H9 (cell line): ENCODE measurements at regions not wholly inside any gene's neighbourhood (a gene's known extent, or its start where the extent isn't known, plus 50 kb on each side); places are given as distances from the start of the nearest gene placed in this dataset.

ENCODE experiments used
- DNase-seq: peaks from one replicate; pipeline ENCODE4 v3.0.0-alpha.2; 2017
- H2AFZ ChIP-seq: one replicate; pipeline ENCODE4 v1.6.1; 2013; ENCODE audit warnings: mild to moderate bottlenecking, low read length, control low read depth, moderate library complexity
- H2AK5ac ChIP-seq: 2 replicates; pipeline ENCODE4 v1.6.1; 2013; ENCODE audit warnings: low read length, control low read depth, mixed read lengths; ENCODE audit not compliant: insufficient read length
- H2BK120ac ChIP-seq: one replicate; pipeline ENCODE4 v1.6.1; 2013; ENCODE audit warnings: low read depth, mild to moderate bottlenecking, low read length, control low read depth, inconsistent platforms; ENCODE audit not compliant: poor library complexity, severe bottlenecking
- H2BK12ac ChIP-seq: 2 replicates; pipeline ENCODE4 v1.6.1; 2013; ENCODE audit warnings: low read length, control low read depth, mixed read lengths, low read depth; ENCODE audit not compliant: insufficient read length
- H2BK15ac ChIP-seq: 2 replicates; pipeline ENCODE4 v1.6.1; 2013; ENCODE audit warnings: low read depth, low read length, control low read depth
- H2BK20ac ChIP-seq: one replicate; pipeline ENCODE4 v1.6.1; 2013; ENCODE audit warnings: low read depth, mild to moderate bottlenecking, low read length, control low read depth, inconsistent platforms; ENCODE audit not compliant: poor library complexity, severe bottlenecking
- H2BK5ac ChIP-seq: 2 replicates; pipeline ENCODE4 v1.6.1; 2013; ENCODE audit warnings: low read length, control low read depth, mixed read lengths; ENCODE audit not compliant: insufficient read length
- H3K14ac ChIP-seq: 2 replicates; pipeline ENCODE4 v1.6.1; 2013; ENCODE audit warnings: low read length, control low read depth; ENCODE audit not compliant: insufficient read depth
- H3K18ac ChIP-seq: 2 replicates; pipeline ENCODE4 v1.6.1; 2013; ENCODE audit warnings: low read depth, mild to moderate bottlenecking, mixed read lengths, low read length, control low read depth; ENCODE audit not compliant: insufficient read length
- H3K23ac ChIP-seq: 2 replicates; pipeline ENCODE4 v1.6.1; 2013; ENCODE audit warnings: low read length, control low read depth, mixed read lengths, low read depth; ENCODE audit not compliant: insufficient read length
- H3K23me2 ChIP-seq: 2 replicates; pipeline ENCODE4 v1.6.1; 2013; ENCODE audit warnings: low read depth, mild to moderate bottlenecking, mixed read lengths, low read length, control low read depth; ENCODE audit not compliant: insufficient read length, poor library complexity, severe bottlenecking
- H3K27ac ChIP-seq: 2 replicates; pipeline ENCODE4 v1.5.1; 2013; ENCODE audit warnings: low read length, control low read depth, mixed read lengths, low read depth; ENCODE audit not compliant: insufficient read length
- H3K27me3 ChIP-seq: 2 replicates; pipeline ENCODE4 v1.6.1; 2013; ENCODE audit warnings: low read length, control low read depth, inconsistent platforms; ENCODE audit not compliant: insufficient read depth
- H3K4ac ChIP-seq: 2 replicates; pipeline ENCODE4 v1.6.1; 2013; ENCODE audit warnings: low read depth, mild to moderate bottlenecking, control low read depth, inconsistent platforms, low read length, moderate library complexity
- H3K4me1 ChIP-seq: 2 replicates; pipeline ENCODE4 v1.6.1; 2013; ENCODE audit warnings: low read length, control low read depth, inconsistent platforms; ENCODE audit not compliant: insufficient read depth
- H3K4me2 ChIP-seq: 2 replicates; pipeline ENCODE4 v1.6.1; 2013; ENCODE audit warnings: low read length, control low read depth, mixed read lengths; ENCODE audit not compliant: insufficient read length, insufficient read depth
- H3K56ac ChIP-seq: 2 replicates; pipeline ENCODE4 v1.6.1; 2013; ENCODE audit warnings: low read depth, mild to moderate bottlenecking, mixed read lengths, low read length, control low read depth; ENCODE audit not compliant: insufficient read length
- H3K79me1 ChIP-seq: 2 replicates; pipeline ENCODE4 v1.6.1; 2013; ENCODE audit warnings: low read depth, mild to moderate bottlenecking, moderate library complexity, low read length, control low read depth, inconsistent platforms; ENCODE audit not compliant: insufficient read depth, poor library complexity, severe bottlenecking
- H3K79me2 ChIP-seq: 2 replicates; pipeline ENCODE4 v1.6.1; 2013; ENCODE audit warnings: low read length, control low read depth, inconsistent platforms; ENCODE audit not compliant: insufficient read depth
- H3K9ac ChIP-seq: 2 replicates; pipeline ENCODE4 v1.6.1; 2013; ENCODE audit warnings: low read length, control low read depth, mixed read lengths; ENCODE audit not compliant: insufficient read length; ENCODE audit errors: extremely low read depth
- H3K9me3 ChIP-seq: one replicate; pipeline ENCODE4 v1.6.1; 2013; ENCODE audit warnings: low read depth, low read length, inconsistent platforms; ENCODE audit not compliant: control insufficient read depth
- H3T11ph ChIP-seq: one replicate; pipeline ENCODE4 v1.6.1; 2013; ENCODE audit warnings: mild to moderate bottlenecking, low read length, control low read depth, inconsistent platforms
- H4K20me1 ChIP-seq: one replicate; pipeline ENCODE4 v1.6.1; 2013; ENCODE audit not compliant: control insufficient read depth, insufficient read length, insufficient read depth
- H4K5ac ChIP-seq: 2 replicates; pipeline ENCODE4 v1.6.1; 2013; ENCODE audit warnings: low read depth, mild to moderate bottlenecking, mixed read lengths, low read length, control low read depth; ENCODE audit not compliant: insufficient read length
- H4K8ac ChIP-seq: replicated peaks from 2 replicates; pipeline ENCODE4 v1.6.1; 2013; ENCODE audit warnings: low read length, control low read depth, mixed read lengths, low read depth; ENCODE audit not compliant: insufficient read length
- H4K91ac ChIP-seq: 2 replicates; pipeline ENCODE4 v1.6.1; 2013; ENCODE audit warnings: low read depth, mild to moderate bottlenecking, moderate library complexity, mixed read lengths, low read length, control low read depth; ENCODE audit not compliant: insufficient read length
- H3K27ac Mint-ChIP-seq, 3 experiments: 2 replicates in 2 of 3; 3 replicates in 1 of 3; pipeline ENCODE4 v1.8.0; 2020 to 2021; ENCODE audit warnings: mixed read lengths in 3 of 3, mild to moderate bottlenecking in 1 of 3, moderate library complexity in 1 of 3
- H3K27me3 Mint-ChIP-seq: 2 replicates; pipeline ENCODE4 v1.8.0; 2021; ENCODE audit warnings: low read depth, mild to moderate bottlenecking, moderate library complexity, mixed read lengths
- H3K36me3 Mint-ChIP-seq, 3 experiments: 2 replicates in 2 of 3; 3 replicates in 1 of 3; pipeline ENCODE4 v1.8.0; 2020 to 2021; ENCODE audit warnings: low read depth in 3 of 3, mixed read lengths in 3 of 3; ENCODE audit not compliant: insufficient read depth in 1 of 3
- H3K4me1 Mint-ChIP-seq, 2 experiments: 2 replicates each; pipeline ENCODE4 v1.8.0; 2020; ENCODE audit warnings: mixed read lengths in 2 of 2
- H3K4me3 Mint-ChIP-seq, 2 experiments: 2 replicates in 1 of 2; 3 replicates in 1 of 2; pipeline ENCODE4 v1.8.0; 2020 to 2021; ENCODE audit warnings: mild to moderate bottlenecking in 2 of 2, mixed read lengths in 2 of 2, moderate library complexity in 1 of 2
- H3K9me3 Mint-ChIP-seq, 2 experiments: 2 replicates in 1 of 2; 3 replicates in 1 of 2; pipeline ENCODE4 v1.8.0; 2020; ENCODE audit warnings: mild to moderate bottlenecking in 2 of 2, mixed read lengths in 2 of 2, moderate library complexity in 1 of 2
- CTCF ChIP-seq: fragments of 200-600 bp; sonication (generic); conservative IDR thresholded peaks from 3 replicates; pipeline ENCODE4 v1.8.0; 2021; ENCODE audit warnings: antibody characterized with exemption, mild to moderate bottlenecking
- WGBS: extraction: QIAGEN DNeasy Blood & Tissue Kit; methylation state at CpG from one replicate; pipeline ENCODE4 v1.1.7; 2013; ENCODE audit warnings: missing lambda C conversion rate, low lambda C conversion rate, mixed read lengths; ENCODE audit not compliant: insufficient read length; ENCODE audit errors: extremely low coverage; 5-methylcytosine and 5-hydroxymethylcytosine counted together

DNA sequence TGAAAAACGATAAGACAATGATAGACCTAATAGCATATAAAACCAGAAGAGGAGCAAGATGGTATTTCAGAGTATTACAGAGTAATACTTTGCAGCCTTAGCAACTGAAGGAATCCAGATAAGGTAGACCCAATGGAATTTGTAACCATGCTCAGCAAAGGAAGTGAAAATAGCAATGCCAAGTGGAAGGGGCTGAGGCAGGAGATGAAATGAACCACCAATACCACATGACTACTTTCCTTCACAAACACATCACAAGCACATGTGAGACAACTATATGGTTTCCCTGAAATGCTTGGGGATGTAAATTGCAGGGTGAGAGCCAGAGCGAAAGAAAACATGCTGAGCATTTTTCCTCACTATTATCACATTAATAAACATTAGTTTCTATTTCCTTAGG lies 79.8 kb upstream of the MELK start:
- Histone ChIP-seq H3K4me1 (peaks cover 13% of the 10 kb centered on the region; the same call in 1 of the 2 replicates), H4K8ac (no peak overlapping the region), H3K4me2 (no peak overlapping the region), H3K18ac (no peak overlapping the region), H3K23me2 (no peaks in the 10 kb centered on the region), H3K9ac (no peak overlapping the region), H4K20me1 (no peaks in the 10 kb centered on the region), H2BK120ac (no peak overlapping the region), H2BK12ac (no peak overlapping the region), H2BK15ac (no peak overlapping the region), H3K9me3 (no peaks in the 10 kb centered on the region), H3K27ac (no peak overlapping the region), H3T11ph (no peak overlapping the region), H4K5ac (no peak overlapping the region), H2BK20ac (no peak overlapping the region), H2BK5ac (no peak overlapping the region), H3K4ac (no peak overlapping the region), H3K79me1 (no peaks in the 10 kb centered on the region), H4K91ac (no peak overlapping the region), H3K14ac (no peak overlapping the region), H3K56ac (no peak overlapping the region), H2AFZ (no peak overlapping the region), H3K23ac (no peak overlapping the region), H3K27me3 (no peaks in the 10 kb centered on the region), H3K79me2 (no peaks in the 10 kb centered on the region), H2AK5ac (no peak overlapping the region)
- no CpG with 5 or more reads among the region's 2 CpGs for WGBS
- H3K36me3 Mint-ChIP-seq: no peaks in the 10 kb centered on the region
- DNase-seq: no peak
- no peak for TF ChIP-seq CTCF
- H3K27ac Mint-ChIP-seq: no peak overlapping the region
- H3K27me3 Mint-ChIP-seq: no peaks in the 10 kb centered on the region
- peaks cover 40 to 44% of the 10 kb centered on the region in 2 experiments for H3K4me1 Mint-ChIP-seq
- H3K4me3 Mint-ChIP-seq: no peak overlapping the region
- no peaks in the 10 kb centered on the region; a peak in 1 of 5 replicates for H3K9me3 Mint-ChIP-seq
